OCI-LY3 (cell line): ENCODE measurements at regions not wholly inside any gene's neighbourhood (a gene's known extent, or its start where the extent isn't known, plus 50 kb on each side); places are given as distances from the start of the nearest gene placed in this dataset.

ENCODE experiments used
- H2AFZ ChIP-seq: fragments of 200-600, 300-600 bp; shearing (Covaris generic); 2 replicates; pipeline ENCODE4 v1.6.0; 2014; ENCODE audit warnings: antibody characterized with exemption, low read depth, low read length
- H3K27ac ChIP-seq: fragments of 200-600, 300-600 bp; sonication (generic); 2 replicates; pipeline ENCODE4 v1.5.1; 2014; ENCODE audit warnings: mild to moderate bottlenecking, low read length, moderate library complexity, mixed read lengths
- H3K27me3 ChIP-seq: fragments of 200-600, 300-600 bp; sonication (generic); 2 replicates; pipeline ENCODE4 v1.6.1; 2014; ENCODE audit warnings: low read depth, low read length, mixed read lengths
- H3K36me3 ChIP-seq: fragments of 200-600, 300-600 bp; sonication (generic); replicated peaks from 2 replicates; pipeline ENCODE3; 2014; ENCODE audit warnings: low read depth, low read length, mixed read lengths
- H3K4me1 ChIP-seq: fragments of 300-600, 200-600 bp; sonication (generic); 2 replicates; pipeline ENCODE4 v1.6.1; 2014; ENCODE audit warnings: low read length, mixed read lengths
- H3K4me2 ChIP-seq: fragments of 200-600, 300-600 bp; sonication (generic); 2 replicates; pipeline ENCODE4 v1.6.1; 2014; ENCODE audit warnings: low read length, mixed read lengths
- H3K4me3 ChIP-seq: fragments of 300-600, 200-600 bp; sonication (generic); 2 replicates; pipeline ENCODE4 v1.5.1; 2014; ENCODE audit warnings: antibody characterized with exemption, mild to moderate bottlenecking, low read length, moderate library complexity
- H3K79me2 ChIP-seq: fragments of 300-600, 200-600 bp; shearing (Covaris generic); 2 replicates; pipeline ENCODE4 v1.6.1; 2014; ENCODE audit warnings: mild to moderate bottlenecking, low read length, mixed read lengths
- H3K9ac ChIP-seq: fragments of 300-600, 200-600 bp; shearing (Covaris generic); 2 replicates; pipeline ENCODE4 v1.6.0; 2014; ENCODE audit warnings: mild to moderate bottlenecking, low read length, moderate library complexity
- H3K9me3 ChIP-seq: fragments of 200-600, 300-600 bp; shearing (Covaris generic); 2 replicates; pipeline ENCODE4 v1.6.1; 2014; ENCODE audit warnings: low read length, mixed read lengths; ENCODE audit not compliant: insufficient read depth
- H4K20me1 ChIP-seq: fragments of 200-600, 300-600 bp; sonication (generic); 2 replicates; pipeline ENCODE4 v1.6.1; 2016; ENCODE audit warnings: low read length, mixed read lengths; ENCODE audit not compliant: insufficient read depth
- CTCF ChIP-seq: fragments of 200-600, 300-600 bp; sonication (generic); IDR thresholded peaks from 2 replicates; pipeline ENCODE4 v1.5.1; 2014; ENCODE audit warnings: antibody characterized with exemption, low read length, low read depth
- EZH2phosphoT487 ChIP-seq: fragments of 200-600 bp; shearing (Covaris generic); IDR thresholded peaks from 2 replicates; pipeline ENCODE4 v1.6.1; 2018; ENCODE audit warnings: antibody characterized with exemption, mixed run types, low read depth

GRCh38 chr6:168746643-168747042 lies 305.7 kb downstream of the SMOC2 start:
- Histone ChIP-seq H3K4me2 (no peak overlapping the region), H3K9me3 (no peaks in the 10 kb centered on the region), H2AFZ (no peak overlapping the region), H3K27ac (no peak overlapping the region), H3K4me1 (no peaks in the 10 kb centered on the region), H3K27me3 (no peaks in the 10 kb centered on the region), H3K4me3 (no peak overlapping the region), H3K36me3 (no peaks in the 10 kb centered on the region), H3K79me2 (no peaks in the 10 kb centered on the region), H4K20me1 (no peaks in the 10 kb centered on the region), H3K9ac (no peak overlapping the region)
- TF ChIP-seq EZH2phosphoT487: no peak
- TF ChIP-seq CTCF: no peak

GRCh38 chr6:168746013-168746412 lies 305.0 kb downstream of the SMOC2 start:
- Histone ChIP-seq H3K4me1 (no peaks in the 10 kb centered on the region), H3K4me3 (no peak overlapping the region), H3K79me2 (no peaks in the 10 kb centered on the region), H3K9me3 (no peaks in the 10 kb centered on the region), H3K27me3 (no peaks in the 10 kb centered on the region), H3K9ac (no peak overlapping the region), H4K20me1 (no peaks in the 10 kb centered on the region), H3K27ac (no peak overlapping the region), H2AFZ (no peak overlapping the region), H3K4me2 (no peak overlapping the region), H3K36me3 (no peaks in the 10 kb centered on the region)
- TF ChIP-seq EZH2phosphoT487 (no peak), CTCF (no peak)

GRCh38 chr6:168744861-168745260 lies 303.9 kb downstream of the SMOC2 start:
- Histone ChIP-seq H3K9me3 (no peaks in the 10 kb centered on the region), H3K4me2 (no peak overlapping the region), H3K4me3 (no peak overlapping the region)

More at GRCh38 chr6:168744861-168745260, 303.9 kb downstream of the SMOC2 start:
- no peaks in the 10 kb centered on the region for H3K4me1 ChIP-seq
- H3K36me3 ChIP-seq: no peaks in the 10 kb centered on the region
- no peak for TF ChIP-seq EZH2phosphoT487
- TF ChIP-seq CTCF: no peak
- H3K79me2 ChIP-seq: no peaks in the 10 kb centered on the region
- H4K20me1 ChIP-seq: no peaks in the 10 kb centered on the region
- H3K27me3 ChIP-seq: no peaks in the 10 kb centered on the region
- H3K27ac ChIP-seq: no peak overlapping the region
- no peak overlapping the region for H3K9ac ChIP-seq
- no peak overlapping the region for H2AFZ ChIP-seq
